ENCODE measurements at regions not wholly inside any gene's neighbourhood (a gene's known extent, or its start where the extent isn't known, plus 50 kb on each side); places are given as distances from the start of the nearest gene placed in this dataset.

- TF ChIP-seq CTCF (IDR thresholded peaks at IDR 0.05; ENCODE audit: insufficient read depth, low read length) (no peak), POLR2AphosphoS5 (IDR thresholded peaks at IDR 0.05; ENCODE audit: low read depth) (no peak), REST (IDR thresholded peaks at IDR 0.05; ENCODE audit: insufficient replicate concordance, low read depth) (no peak), SPI1 (IDR thresholded peaks at IDR 0.05; ENCODE audit: borderline replicate concordance, low read depth) (no peak), GABPA (IDR thresholded peaks at IDR 0.05; ENCODE audit: low read depth) (no peak)
Observed at GRCh38 chr10:120328647-120329046, 128.4 kb upstream of the PLPP4 start.

Data from HL-60 (cell line).